GM19238 (cell line): ENCODE measurements at regions not wholly inside any gene's neighbourhood (a gene's known extent, or its start where the extent isn't known, plus 50 kb on each side); places are given as distances from the start of the nearest gene placed in this dataset.

ENCODE experiments used
- DNase-seq: peaks from one replicate; pipeline ENCODE4 v3.0.0; 2011; ENCODE audit warnings: low spot score; ENCODE audit not compliant: insufficient read length

DNA sequence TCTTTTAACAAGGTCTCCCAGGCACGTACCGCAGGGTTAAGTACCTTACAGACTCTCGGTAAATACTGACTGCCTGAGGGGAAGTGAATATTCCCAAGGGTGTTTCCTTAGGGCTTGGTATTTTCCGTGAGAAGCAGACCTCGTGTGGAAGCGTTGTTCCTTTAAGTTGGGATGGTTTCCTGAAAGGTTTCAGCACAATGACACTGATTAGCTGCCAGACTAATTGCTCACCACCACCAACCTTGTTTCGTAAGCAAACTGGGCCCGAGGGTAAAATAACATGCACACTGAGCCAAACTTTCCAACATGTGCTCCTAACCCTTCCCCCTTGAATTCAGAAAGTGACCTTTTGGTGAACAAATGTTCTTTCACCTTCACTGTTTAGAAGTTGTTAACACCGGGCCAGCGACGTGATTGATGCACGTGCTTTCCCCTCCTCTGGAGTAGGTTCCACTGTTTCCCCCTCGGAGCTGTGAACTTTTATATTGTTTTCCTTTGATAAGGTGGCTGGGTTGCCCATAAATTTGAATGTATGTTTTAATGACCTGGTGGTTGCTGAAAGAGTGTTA is 128.1 kb upstream of the RPS23 start:
- no peak for DNase-seq

GRCh38 chr5:82405618-82406204 is 127.6 kb upstream of the RPS23 start:
- DNase-seq = no peak

- no peak for DNase-seq
Observed at GRCh38 chr5:82405161-82405560, 127.0 kb upstream of the RPS23 start.

GRCh38 chr5:82404382-82404945 is 126.3 kb upstream of the RPS23 start:
- DNase-seq = no peak

GRCh38 chr5:82403724-82404123 is 125.6 kb upstream of the RPS23 start:
- no peak for DNase-seq

DNA sequence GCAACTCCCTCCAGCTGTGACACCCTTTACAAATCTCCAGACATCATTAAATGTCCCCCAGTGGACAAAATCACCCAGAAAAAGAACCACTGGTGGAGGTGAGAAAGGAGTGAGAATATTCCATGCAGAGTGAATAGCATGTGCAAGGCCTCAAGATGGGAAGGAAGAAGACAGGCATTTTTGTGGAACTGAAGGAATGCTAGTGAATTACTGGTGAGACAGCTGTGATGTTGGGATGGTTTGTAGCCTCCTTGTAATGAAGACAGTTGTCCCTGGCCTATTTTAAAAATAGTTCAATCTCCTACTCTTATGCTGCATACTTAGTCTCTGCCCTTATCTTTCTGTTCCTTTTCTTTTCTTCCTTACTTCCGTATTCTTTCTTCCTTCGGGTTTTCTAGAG is 124.9 kb upstream of the RPS23 start:
- DNase-seq = no peak

GRCh38 chr5:82399111-82399510 is 121.0 kb upstream of the RPS23 start:
- DNase-seq = no peak

DNA sequence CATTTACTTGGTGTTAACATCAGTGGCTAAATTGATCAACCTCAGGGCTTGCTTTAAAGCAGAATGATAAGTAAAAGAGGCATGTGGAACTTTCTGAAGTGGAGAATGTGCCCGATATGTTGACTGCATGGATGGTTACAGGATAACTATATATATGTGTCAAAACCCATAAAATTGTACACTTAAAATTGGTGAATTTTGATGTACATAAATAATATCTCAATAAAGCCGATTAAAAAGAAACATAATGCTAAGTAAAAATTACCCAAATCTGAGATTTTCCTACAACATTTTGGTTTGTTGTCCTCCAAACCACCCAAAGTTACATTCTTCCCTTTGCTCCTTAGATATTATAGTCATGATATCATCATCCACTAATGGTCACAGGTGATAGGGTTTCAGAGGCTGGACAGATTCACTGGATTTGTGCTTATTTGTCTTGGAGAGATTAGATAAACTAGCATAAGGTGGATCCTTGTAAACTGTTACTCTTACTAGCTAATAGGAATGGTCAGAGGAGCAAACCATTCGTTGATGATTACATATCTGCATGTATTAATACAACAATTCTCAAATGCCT is 119.7 kb upstream of the RPS23 start:
- no peak for DNase-seq

- DNase-seq = no peak
Observed at GRCh38 chr5:82396871-82397514, 118.8 kb upstream of the RPS23 start.

DNA sequence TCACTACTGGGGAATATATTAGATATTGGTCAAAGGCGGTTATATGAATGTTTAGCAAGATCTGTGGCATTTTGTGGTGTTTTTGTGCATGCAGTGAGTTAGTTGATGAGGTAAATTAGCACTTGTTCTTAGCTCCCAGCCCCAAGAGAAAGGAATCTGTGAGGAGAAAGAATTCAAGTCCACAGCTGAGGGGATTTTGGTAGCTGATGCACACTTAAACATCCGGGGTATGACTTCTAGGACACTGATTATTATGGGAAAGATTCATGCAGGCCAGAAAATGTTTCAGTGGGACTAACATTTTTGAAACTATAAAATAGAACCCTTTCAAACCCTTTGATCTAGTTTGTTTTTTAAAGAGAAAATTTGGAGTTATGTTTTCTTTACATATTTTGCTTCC is 118.2 kb upstream of the RPS23 start:
- no peak for DNase-seq

DNA sequence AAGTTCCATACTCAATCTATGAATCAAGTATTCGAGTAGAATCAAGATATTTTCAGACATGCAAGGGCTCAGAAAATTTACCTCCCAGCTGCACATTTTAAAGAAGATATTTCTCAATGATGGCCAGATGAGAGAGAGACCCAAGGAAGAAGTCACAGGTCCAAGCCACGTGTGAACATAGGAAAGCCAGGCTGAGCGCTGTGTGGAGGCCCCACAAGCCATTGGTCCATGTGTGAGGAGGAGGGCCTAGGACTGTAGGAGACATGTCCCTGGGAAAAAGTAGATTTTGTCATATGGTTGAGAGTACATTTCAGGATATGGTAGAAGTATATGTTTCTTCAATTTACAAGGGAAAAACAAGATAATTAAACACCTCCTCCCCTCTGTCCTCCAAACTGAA is 115.8 kb upstream of the RPS23 start:
- no peak for DNase-seq

- no peak for DNase-seq
Observed at GRCh38 chr5:82390088-82390487, 111.9 kb upstream of the RPS23 start.

- DNase-seq = no peak
Observed at GRCh38 chr5:82389347-82389746, 111.2 kb upstream of the RPS23 start.

- no peak for DNase-seq
Observed at GRCh38 chr5:82388181-82388580, 110.0 kb upstream of the RPS23 start.

DNA sequence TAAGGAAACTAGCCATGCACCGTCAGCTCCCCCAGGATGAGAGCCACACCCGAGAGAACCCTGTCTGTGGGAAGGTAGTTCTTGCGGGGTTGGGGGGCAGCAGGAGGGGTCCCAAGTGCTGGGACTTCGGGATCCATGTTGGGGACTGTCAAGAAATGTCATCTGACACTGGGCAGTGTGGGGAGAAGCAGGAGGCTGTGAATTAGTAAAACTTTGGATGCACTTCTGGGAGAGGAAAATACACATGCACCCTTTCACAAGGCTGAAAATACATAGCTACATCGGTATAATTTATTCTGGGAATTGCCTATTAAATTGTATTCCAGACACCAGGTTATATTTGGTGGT is 109.6 kb upstream of the RPS23 start:
- DNase-seq = no peak

- DNase-seq = no peak
Observed at GRCh38 chr5:82387001-82387818, 109.1 kb upstream of the RPS23 start.

- no peak for DNase-seq
Observed at GRCh38 chr5:82386576-82386975, 108.4 kb upstream of the RPS23 start.

DNA sequence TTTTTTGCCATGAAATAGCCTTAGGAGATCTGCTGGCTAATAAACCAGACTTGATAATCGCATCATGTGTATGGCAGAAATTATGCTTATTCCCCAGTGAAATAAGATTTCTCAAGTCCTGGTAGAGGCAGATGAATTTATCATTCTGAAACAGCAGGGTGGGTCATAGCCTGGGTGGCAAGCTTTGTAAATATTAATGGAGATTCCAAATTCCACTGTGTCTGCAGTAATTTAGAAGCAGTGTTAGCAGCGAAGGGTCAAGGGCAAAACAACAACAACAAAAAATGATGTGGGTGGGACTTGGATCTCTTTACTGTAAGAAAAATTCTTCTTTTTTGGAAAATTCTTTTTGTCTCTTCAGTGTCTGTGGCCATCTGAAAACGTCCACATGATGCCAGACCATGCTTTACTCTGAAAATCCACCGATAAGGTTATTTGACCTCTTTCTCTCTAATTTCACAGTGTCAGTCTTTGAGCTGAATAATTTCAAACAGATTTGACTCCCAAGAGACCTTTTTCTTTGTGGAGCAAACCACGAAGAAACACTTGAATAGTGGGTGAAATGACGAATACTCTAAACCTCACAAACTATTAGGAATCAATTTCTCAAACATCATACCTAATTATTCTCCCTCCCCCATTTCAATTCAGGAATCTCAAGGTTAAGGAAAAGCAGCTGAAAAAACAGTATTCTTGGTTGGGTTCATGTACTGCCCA is 106.0 kb upstream of the RPS23 start:
- DNase-seq = no peak

GRCh38 chr5:82381591-82381990 is 103.4 kb upstream of the RPS23 start:
- no peak for DNase-seq

GRCh38 chr5:82376307-82376706 is 98.2 kb upstream of the RPS23 start:
- DNase-seq = no peak
